Stimulated activated CD8-positive, alpha-beta memory T cell treated with anti-CD3 and anti-CD28 coated beads, Interleukin-4, amount 100 ng/mL, for 24 hours (primary cell): ENCODE measurements at regions not wholly inside any gene's neighbourhood (a gene's known extent, or its start where the extent isn't known, plus 50 kb on each side); places are given as distances from the start of the nearest gene placed in this dataset.

Experiments
- DNase-seq: peaks from one replicate; pipeline ENCODE4 v3.0.0-alpha.2; 2020; ENCODE audit warnings: low read depth

GRCh38 chr16:85187886-85188285, 75.6 kb upstream of the CIBAR2 start:
- DNase-seq = no peak

DNA sequence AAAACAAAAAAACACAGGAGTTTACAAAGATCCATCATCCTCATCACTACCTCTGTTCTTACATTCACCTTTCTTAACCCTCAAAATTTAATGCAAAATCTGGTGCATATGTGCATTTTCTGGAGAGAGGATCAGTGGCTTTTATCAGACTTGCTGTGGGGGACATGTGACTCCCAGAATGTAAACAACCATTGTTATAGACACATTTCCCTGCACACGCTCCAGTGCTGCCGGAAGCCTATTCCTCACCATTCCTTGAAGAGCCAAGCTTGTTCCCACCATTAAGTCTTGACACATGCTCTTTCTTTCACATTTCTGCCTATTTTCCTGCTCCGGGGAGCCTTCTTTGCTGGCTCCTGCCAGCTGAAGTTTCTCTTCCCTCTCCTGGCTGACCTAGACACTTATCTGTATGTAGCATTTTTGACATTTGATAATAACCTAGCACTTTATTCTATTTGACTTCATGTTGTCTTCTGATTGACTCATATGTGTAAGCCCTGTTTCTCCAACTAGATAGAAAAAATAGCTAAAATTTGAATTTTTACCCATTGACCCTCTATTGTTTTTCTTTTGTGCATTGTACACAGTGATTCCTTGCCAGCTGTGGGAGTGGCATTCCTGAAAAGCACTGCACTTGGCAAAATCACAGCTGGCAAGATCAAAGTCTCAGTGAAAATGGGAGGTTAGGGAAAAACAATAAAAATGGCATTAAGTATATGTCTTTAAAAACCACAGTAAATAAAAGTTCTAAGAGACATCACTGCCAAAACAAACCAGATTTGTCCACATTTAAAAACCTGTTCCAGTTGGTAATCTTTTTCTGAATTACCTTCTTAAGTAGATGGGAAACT, 76.8 kb upstream of the CIBAR2 start:
- DNase-seq = no peak

DNA sequence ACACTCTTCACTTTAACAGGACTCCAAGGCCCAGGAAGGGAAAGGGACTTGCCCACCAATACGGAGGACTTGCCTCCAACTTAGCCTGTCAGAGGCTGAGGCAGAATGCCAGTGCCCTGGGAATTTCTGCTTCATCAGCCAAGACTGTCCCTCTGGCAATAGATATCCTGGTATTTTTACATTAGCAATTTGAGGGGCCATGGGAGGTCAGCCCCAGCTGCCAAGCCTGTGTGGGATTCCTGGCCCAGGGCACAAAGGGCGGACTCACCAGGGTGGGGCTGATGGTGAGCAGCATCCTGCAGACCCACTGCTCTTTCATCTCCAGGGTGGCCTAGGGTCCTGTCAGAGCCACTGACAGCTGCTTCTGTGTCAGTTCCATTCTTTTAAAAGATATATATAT, 78.3 kb upstream of the CIBAR2 start:
- DNase-seq = no peak

DNA sequence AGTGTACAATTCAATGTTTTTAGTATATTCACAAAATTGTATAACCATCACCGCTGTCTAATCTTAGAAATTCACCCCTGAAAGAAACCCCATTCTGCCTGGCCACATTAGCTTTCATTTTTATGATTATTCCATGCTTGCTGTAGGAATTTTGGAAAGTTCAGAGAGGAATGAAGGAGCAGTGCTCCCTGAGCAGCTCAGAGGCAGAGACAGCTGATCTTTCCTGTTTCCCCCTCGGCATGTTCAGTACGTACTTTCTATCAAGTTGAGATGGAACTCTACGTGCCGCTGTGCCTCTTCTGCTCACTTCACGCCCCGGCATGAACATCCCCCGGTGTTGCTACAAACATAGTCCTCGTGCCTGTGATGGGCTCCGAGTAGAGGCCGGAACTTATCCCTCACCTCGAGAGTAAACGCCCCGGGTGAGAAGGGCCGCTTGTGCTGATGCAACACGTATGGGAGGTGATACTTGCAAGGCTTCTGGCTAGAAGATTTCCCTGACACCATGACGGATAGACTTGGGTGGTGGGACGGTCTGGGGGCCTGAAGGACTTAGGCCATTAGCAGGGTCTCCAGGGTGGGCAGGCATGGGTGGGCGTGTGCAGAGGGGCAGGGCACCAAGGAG, 79.2 kb upstream of the CIBAR2 start:
- no peak for DNase-seq

DNA sequence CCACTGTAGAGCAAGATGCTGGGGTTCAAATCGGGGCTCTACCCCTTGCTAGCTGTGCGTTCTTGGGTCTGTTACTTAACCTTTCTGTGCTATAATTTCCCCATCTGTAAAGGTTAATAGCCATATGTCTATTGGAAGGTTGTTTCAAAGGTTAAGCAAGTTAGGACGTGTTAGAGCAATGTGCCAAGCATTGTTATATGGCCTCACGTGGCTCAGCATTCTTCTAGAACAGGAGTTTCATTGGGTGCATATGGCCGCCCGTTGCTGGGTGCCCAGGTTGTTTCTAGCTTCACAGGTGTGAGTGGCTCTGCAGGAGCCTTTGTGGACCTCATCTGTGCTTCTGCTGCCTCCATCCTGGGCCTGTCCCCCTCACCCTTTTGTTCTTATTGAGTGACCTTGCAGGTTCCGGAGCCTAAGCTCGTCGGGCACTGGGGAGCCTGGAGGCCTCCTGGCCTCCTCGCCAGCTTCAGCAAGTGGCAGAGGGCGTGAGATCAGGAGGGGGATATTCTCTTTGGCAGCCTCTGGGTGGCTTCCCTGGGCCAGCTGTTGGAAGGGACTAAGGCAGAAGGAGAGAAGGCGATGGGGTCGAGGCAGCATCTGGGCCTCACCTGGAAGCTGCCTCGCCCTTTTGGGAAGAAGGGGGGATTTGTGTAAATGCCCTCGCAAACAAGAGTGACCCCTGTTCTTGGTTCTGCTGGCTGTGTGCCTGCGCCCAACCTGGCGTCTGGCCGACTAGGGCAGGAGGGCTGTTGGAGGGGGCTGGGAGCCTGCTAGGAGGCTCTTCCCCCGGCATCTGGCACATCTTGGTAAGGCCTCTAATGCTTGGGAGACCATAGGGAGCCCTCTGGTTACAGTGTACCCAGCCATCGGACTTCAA, 80.2 kb upstream of the CIBAR2 start:
- DNase-seq = no peak

DNA sequence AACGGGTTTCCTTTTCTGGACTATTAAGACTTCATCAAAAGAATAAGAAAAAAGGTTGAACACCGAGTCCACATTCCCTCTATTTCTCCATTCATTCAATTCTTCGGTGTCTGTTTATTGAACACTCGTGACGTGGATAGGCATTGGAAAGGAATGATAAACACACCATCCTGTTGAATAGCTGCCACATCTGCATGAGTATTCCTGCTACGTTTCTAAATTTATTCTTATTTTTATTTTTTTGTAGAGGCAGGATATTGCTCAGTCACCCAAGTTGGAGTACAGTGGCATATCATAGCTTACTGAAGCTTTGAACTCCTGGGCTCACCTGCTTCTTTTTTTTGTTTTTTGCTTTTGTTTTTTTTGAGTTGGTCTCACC, 80.8 kb upstream of the CIBAR2 start:
- DNase-seq = no peak

DNA sequence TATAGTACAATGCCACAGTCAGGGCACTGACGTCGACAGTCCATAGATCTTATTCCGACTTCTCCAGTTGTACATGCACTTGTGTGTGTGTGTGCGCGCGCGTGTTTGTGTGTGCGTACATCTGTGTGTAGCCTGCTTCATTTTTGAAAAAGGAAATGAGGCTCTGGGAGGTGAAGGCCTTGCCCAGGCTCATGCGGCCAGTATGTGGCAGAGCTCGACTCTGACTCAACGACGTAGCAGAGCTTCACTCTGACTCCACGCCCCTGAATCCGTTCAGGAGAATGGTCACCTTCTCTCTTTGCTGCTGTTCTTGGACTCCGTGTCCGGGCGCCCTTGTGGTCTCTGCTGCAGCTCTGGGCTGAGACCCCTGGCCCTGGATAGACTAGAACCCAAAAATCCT, 81.6 kb upstream of the CIBAR2 start:
- no peak for DNase-seq

DNA sequence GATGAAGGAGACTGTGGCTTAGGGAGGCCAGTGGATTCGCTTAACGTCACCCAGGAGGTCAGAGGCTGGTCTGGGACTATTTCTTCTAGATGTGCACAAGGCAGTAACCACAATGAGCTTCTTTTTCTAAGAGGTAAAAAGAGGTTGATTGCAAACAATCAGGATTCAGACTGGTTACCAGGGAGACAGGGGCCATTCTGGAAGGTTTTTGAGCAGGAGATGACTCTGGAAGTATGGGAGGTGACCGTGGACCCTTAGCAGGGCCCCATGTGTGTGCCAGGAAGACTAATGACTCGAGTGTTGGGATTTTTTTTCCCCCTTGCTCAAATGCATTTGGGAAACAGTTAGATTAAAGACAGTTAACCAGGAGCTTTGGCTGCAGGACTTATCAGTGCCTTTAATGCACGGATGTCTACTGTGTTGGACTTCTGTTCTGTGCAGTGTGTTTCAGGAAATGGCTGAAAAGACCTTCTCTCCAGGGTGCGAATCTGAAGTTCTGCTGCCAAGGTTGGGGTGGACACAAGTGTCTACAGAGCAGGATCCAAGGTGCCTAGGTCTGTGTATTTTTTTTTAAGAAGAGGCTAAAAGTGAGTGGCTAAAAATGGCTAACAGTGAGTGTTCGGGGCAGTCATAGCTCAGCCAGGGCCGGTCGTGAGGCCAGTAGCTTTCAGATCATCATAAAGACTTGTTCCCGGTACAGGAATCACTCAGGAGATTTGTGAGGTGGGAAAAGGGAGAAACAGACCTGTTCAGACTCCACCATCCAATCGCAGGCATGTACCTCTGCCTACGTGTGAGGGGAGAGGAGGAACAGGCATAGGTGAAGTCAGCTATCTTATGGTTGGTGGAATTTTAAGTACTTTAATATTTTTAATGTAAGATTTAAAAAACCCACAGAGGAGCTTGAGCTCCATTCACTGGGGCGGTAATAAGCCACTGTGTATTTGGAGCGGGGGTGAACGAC, 82.3 kb upstream of the CIBAR2 start:
- DNase-seq = no peak

DNA sequence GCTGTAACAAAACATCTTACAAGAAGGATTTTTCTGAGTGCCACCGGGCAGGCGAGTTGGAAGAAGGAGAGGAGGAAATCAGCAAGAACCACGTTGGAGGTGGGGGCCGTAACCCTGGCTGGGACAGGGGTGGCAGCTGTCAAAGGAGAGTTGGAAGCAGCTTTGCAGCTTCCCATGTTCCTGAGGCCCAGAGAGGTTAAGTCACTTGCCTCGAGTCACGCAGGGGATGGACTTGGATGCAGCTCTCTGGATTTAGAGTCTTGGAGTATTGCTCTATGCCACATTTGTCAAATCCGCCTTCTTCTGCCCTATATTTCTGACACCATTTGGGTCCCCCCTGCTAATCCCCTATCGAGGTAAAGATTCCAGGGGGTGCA, 83.0 kb upstream of the CIBAR2 start:
- no peak for DNase-seq

GRCh38 chr16:85195900-85196772, 83.9 kb upstream of the CIBAR2 start:
- DNase-seq = no peak

- DNase-seq = no peak
Measured at GRCh38 chr16:85196976-85197375, 84.7 kb upstream of the CIBAR2 start.

GRCh38 chr16:85197611-85198566, 85.6 kb upstream of the CIBAR2 start:
- no peak for DNase-seq

GRCh38 chr16:85199069-85199725, 86.9 kb upstream of the CIBAR2 start:
- DNase-seq = no peak

DNA sequence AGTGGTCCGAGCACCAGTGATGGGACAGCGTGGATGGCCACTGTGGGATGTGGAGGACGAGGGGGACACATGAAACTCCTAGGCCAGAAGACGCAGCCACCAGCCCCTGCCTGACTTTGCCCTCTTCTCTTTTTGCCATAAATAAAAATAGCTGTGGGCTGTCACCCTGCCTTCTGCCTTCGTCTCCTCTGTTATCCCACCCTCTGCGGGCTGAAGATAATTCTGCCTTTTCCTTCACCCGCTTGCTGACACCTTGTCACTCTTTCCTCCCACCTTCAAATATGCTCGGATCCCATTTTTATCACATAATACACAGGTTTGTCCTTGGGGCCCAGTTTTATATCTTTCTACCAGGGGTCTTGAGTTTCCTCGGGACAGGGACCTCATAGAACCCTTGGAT, 87.6 kb upstream of the CIBAR2 start:
- no peak for DNase-seq

DNA sequence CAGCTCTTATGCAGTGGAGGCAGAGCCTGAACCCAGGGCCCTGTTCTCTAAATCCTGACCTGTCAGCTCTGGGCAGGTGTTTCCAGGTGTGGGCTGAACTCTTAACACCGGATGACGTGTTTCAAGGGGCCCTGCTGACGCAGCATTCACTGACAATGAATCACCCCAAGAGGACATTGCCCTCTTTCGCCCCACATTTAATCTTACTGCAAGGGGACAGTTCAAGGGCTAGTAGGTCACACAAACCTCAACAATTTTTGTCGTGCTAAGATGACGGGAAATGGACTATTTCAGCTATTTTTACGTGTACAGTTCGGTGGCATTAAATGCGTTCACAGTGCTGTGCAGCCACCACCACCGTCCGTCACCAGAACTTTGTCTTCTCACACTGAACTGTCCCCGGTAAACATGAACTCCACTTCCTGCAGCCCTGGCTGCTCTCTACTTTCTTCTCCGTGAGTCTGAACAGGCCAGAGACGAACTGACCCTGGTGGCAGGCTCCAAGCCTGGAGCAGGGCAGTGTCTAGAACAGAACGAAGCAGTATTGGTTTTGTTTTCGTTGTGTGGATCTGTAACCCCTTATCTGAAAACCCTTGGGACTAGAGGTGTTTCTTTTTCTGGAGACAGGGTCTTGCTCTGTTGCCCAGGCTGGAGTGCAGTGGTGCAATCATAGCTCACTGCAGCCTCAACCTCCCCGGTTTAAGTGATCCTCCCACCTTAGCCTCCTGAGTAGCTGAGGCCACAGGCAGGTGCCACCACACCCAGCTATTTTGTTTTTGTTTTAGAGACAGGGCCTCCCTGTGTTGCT, 88.4 kb upstream of the CIBAR2 start:
- no peak for DNase-seq

DNA sequence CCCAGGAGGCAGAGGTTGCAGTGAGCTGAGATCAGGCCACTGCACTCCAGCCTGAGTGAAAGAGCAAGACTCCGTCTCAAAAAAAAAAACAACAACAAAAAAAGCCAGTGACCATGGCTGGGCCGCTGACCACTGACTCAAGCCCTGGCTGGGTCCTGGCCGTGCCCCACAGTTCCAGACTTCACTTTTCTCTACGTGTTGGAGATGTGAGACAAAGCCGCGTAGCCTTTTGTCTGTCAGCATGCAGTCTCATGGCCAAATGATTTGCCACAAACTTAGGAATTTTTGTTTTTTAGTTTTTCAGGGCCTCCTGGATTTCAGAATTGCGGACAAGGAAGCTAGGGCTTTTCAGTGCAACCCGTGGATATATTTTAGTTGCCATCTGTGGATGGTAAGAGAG, 89.3 kb upstream of the CIBAR2 start:
- no peak for DNase-seq

GRCh38 chr16:85202051-85202601, 89.9 kb upstream of the CIBAR2 start:
- no peak for DNase-seq
